RWPE1 (cell line): ENCODE measurements at regions not wholly inside any gene's neighbourhood (a gene's known extent, or its start where the extent isn't known, plus 50 kb on each side); places are given as distances from the start of the nearest gene placed in this dataset.
"Not testable (repeated sequence)": the region's sequence is repeated elsewhere in the genome, so short reads cannot be mapped to it uniquely, and the experiment has no call there.

ENCODE experiments used
- CTCF ChIA-PET: fragments of 350-600 bp; sonication (Branson Sonifier 250); formaldehyde crosslinking; extraction: SDS; loops from one replicate; lab custom pipeline; 2021; lab: Yijun Ruan, JAX
- POLR2A ChIA-PET: fragments of 400-600 bp; formaldehyde crosslinking; extraction: SDS; loops from one replicate; lab custom pipeline; 2020; ENCODE audit warnings: antibody characterized with exemption; ENCODE audit not compliant: low non-redundant PET; lab: Yijun Ruan, JAX
- DNase-seq: peaks from one replicate; pipeline ENCODE4 v3.0.0; 2012; ENCODE audit warnings: low spot score
- H3K27ac ChIP-seq: fragments of 450-650 bp; 2 replicates; pipeline ENCODE4 v1.5.1; 2017
- CTCF ChIP-seq: fragments of 450-650 bp; conservative IDR thresholded peaks from 2 replicates; pipeline ENCODE4 v1.5.1; 2017; ENCODE audit warnings: low read depth, mild to moderate bottlenecking

DNA sequence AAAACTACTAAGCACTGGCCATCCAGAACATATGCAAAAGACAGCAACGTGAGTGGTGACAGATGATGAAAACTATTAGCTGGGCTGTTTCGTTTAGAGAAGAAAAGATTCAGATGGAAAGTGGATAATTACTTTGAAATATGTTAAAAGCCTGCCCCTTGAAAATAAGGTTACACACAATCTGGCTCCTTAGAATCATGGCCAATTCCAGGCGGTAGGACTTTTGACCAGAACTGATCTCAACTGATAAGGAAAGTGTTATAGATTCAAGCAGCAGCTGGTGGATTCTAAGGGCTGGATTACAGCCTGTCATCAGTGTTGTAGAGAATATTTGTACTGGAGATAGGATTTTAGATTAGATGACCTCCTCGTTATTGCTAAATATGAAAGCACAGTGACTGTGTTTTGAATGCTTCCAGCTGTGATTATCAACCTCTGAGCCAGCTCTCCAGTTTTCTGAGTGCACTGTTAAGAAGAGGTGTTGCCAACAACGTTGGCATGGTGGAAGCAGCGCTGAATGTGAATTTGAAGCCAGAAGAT, 75.1 kb downstream of the KBTBD2 start:
- DNase-seq, result not testable (repeated sequence)

GRCh38 chr7:32814779-32815178, 76.8 kb downstream of the KBTBD2 start:
- CTCF ChIA-PET, POLR2A ChIA-PET, DNase-seq, H3K27ac ChIP-seq: not testable (repeated sequence)

More for the DNA sequence above, 75.1 kb downstream of the KBTBD2 start:
- H3K27ac ChIP-seq, POLR2A ChIA-PET, CTCF ChIA-PET: not testable (repeated sequence)

DNA sequence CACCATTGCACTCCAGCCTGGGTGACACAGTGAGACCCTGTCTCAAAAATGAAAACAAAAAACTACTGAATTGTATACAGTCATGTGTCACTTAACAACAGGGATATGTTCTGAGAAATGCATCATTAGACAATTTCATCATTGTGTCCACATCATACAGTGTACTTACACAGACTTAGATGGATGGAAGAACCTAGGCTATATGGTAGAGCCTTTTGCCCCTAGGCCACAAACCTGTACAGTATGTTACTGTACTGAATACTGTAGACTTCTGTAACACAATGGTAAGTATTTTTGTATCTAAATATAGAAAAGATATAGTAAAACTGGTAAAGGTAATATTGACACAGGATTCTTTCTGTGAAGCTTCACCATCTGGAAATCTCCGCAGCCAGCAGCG, 81.7 kb downstream of the KBTBD2 start:
- ChIA-PET POLR2A (no interaction called here), CTCF (interaction anchor here (0.6 to 0.7 kb wide), 4 partner anchors 12 to 463 kb away, joined by 3 to 6 read pairs (median 4); no protein-coding TSS in a partner anchor)
- no peak overlapping the region for H3K27ac ChIP-seq
- no peak for DNase-seq
- no peak for TF ChIP-seq CTCF

- ChIA-PET POLR2A (no interaction called here), CTCF (interaction anchor here (0.6 kb wide), 2 partner anchors 13 to 162 kb away, joined by 3 to 6 read pairs; no protein-coding TSS in a partner anchor)
- no peak for TF ChIP-seq CTCF
- no peak for DNase-seq
- H3K27ac ChIP-seq, result no peak overlapping the region
Observed at GRCh38 chr7:32809347-32809746, 82.2 kb downstream of the KBTBD2 start.

DNA sequence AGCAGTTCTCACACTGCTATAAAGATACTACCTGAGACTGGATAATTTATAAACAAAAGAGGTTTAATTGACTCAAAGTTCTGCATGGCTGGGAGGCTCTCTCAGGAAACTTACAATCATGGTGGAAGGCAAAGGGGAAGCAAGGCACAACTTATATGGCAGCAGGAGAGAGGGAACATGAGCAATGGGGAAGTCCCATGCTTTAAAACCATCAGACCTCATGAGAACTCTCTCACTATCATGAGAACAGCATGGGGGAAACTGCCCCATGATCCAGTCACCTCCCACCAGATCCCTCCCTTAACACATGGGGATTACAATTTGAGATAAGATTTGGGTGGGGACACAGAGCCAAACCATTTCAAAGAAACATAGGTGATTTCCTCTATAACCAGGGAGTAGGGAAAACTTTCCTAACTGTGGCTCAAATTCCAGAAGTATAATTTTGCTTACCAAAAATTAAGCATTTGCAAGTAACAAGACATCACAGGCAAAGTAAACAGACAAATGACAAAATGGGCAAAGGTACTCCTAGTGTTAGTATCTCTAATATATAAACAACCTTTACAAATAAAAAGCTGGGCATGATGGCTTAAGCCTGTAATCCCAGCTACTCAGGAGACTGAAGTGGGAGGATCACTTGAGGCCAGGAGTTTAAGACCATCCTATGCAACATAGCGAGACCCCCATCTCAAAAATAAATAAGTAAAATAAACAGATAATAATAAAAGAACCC, 88.0 kb downstream of the KBTBD2 start:
- POLR2A ChIA-PET, result no interaction called here
- CTCF ChIA-PET, result no interaction called here
- no peak for DNase-seq
- TF ChIP-seq CTCF, result no peak
- no peak overlapping the region for H3K27ac ChIP-seq

DNA sequence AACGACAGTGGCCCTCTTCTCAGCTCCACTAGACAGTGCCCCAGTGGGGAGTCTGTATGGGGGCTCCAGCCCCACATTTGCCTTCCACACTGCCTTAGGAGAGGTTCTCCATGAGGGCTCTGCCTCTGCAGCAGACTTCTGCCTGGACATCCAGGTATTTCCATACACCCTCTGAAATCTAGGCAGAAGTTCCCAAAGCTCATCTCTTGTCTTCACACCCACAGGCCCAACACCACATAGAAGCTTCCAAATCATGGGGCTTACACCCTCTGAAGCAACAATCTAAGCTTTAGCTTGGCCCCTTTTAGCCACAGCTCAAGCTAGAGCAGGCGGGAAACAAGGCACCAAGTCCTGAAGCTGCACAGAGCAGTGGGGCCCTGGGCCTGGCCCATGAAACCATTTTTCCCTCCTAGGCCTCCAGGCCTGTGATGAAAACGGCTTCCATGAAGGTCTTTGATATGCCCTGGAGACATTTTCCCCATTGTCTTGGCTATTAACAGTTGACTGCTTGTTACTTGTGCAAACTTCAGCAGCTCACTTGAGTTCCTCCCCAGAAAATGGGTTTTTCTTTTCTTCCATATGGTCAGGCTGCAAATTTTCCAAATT, 89.2 kb downstream of the KBTBD2 start:
- no peak for TF ChIP-seq CTCF
- H3K27ac ChIP-seq, result no peak overlapping the region
- ChIA-PET POLR2A (no interaction called here), CTCF (interaction anchor here (0.7 kb wide), 1 partner anchor 115 kb away, joined by 3 read pairs; no protein-coding TSS in a partner anchor)
- DNase-seq, result no peak

GRCh38 chr7:32793053-32793452, 98.5 kb downstream of the KBTBD2 start:
- DNase-seq, H3K27ac ChIP-seq, POLR2A ChIA-PET, CTCF ChIA-PET: not testable (repeated sequence)

- DNase-seq, POLR2A ChIA-PET, H3K27ac ChIP-seq: not testable (repeated sequence)
- CTCF ChIA-PET, result interaction anchor here (0.6 kb wide), 1 partner anchor 108 kb away, joined by 3 read pairs; no protein-coding TSS in a partner anchor
Observed at GRCh38 chr7:32790766-32791430, 100.7 kb downstream of the KBTBD2 start.

GRCh38 chr7:32789266-32789665, 102.3 kb downstream of the KBTBD2 start:
- CTCF ChIA-PET, DNase-seq, POLR2A ChIA-PET, H3K27ac ChIP-seq: not testable (repeated sequence)

DNA sequence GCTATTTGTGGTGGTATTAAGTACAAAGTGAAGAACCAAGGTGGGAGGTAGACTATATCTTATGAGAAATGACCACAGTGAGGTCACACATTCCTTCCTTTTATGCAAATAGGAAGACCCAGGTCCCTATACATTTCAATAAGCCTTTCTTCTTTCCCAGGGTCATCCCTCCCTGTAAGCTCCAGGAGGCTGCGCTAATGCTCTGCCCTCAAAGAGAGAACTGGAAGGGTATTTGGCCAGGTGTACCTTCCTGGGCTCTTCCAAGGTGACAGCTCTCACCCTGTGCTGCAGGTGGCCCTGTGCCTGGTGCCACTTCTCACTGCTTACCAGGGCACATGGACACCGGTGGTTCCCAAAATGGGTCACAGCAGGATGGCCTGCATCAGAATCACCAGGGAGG, 103.4 kb downstream of the KBTBD2 start:
- DNase-seq, CTCF ChIA-PET, H3K27ac ChIP-seq: not testable (repeated sequence)
- POLR2A ChIA-PET, result interaction anchor here (0.6 kb wide), 1 partner anchor 220 kb away, joined by 4 read pairs; no protein-coding TSS in a partner anchor

- H3K27ac ChIP-seq, POLR2A ChIA-PET, CTCF ChIA-PET, DNase-seq: not testable (repeated sequence)
Observed at GRCh38 chr7:32785365-32785944, 106.1 kb downstream of the KBTBD2 start.
